ENCODE measurements at regions not wholly inside any gene's neighbourhood (a gene's known extent, or its start where the extent isn't known, plus 50 kb on each side); places are given as distances from the start of the nearest gene placed in this dataset.

- DNase-seq, result no peak
These were observed 202.9 kb downstream of the NXNL2 start for GRCh38 chr9:88737876-88738275.

- no peak for DNase-seq
These were observed 203.7 kb downstream of the NXNL2 start for GRCh38 chr9:88738709-88739108.

- DNase-seq, result no peak
These were observed 204.4 kb downstream of the NXNL2 start for GRCh38 chr9:88739373-88739772.

GRCh38 chr9:88740844-88741243 is 205.9 kb downstream of the NXNL2 start:
- no peak for DNase-seq

- no peak for DNase-seq
These were observed 206.4 kb downstream of the NXNL2 start for GRCh38 chr9:88741335-88741734.

- no peak for DNase-seq
These were observed 207.5 kb downstream of the NXNL2 start for GRCh38 chr9:88742483-88742882.

GRCh38 chr9:88742905-88743304 is 207.9 kb downstream of the NXNL2 start:
- no peak for DNase-seq

- no peak for DNase-seq
These were observed 210.5 kb downstream of the NXNL2 start for GRCh38 chr9:88745276-88746001.

GRCh38 chr9:88746029-88746742 is 211.2 kb downstream of the NXNL2 start:
- DNase-seq, result no peak

GRCh38 chr9:88746743-88747398 is 211.9 kb downstream of the NXNL2 start:
- no peak for DNase-seq

- DNase-seq, result no peak
These were observed 212.8 kb downstream of the NXNL2 start for GRCh38 chr9:88747768-88748167.

- DNase-seq, result no peak
These were observed 213.7 kb downstream of the NXNL2 start for GRCh38 chr9:88748566-88749261.

- DNase-seq, result no peak
These were observed 214.4 kb downstream of the NXNL2 start for GRCh38 chr9:88749420-88749819.

- DNase-seq, result no peak
These were observed 215.9 kb downstream of the NXNL2 start for GRCh38 chr9:88750832-88751360.

GRCh38 chr9:88751781-88752180 is 216.8 kb downstream of the NXNL2 start:
- DNase-seq, result no peak

- DNase-seq, result no peak
These were observed 218.9 kb downstream of the NXNL2 start for GRCh38 chr9:88753691-88754367.

GRCh38 chr9:88754452-88754851 is 219.5 kb downstream of the NXNL2 start:
- no peak for DNase-seq

GRCh38 chr9:88754886-88755285 is 219.9 kb downstream of the NXNL2 start:
- DNase-seq, result no peak

- DNase-seq, result no peak
These were observed 222.5 kb downstream of the NXNL2 start for GRCh38 chr9:88757406-88758010.

- DNase-seq, result no peak
These were observed 224.4 kb downstream of the NXNL2 start for GRCh38 chr9:88759364-88759763.

- DNase-seq, result no peak
These were observed 224.3 kb upstream of the S1PR3 start for GRCh38 chr9:88766778-88767503.

- DNase-seq, result no peak
These were observed 223.8 kb upstream of the S1PR3 start for GRCh38 chr9:88767504-88767790.

Data from COR-L47 (cell line).